ENCODE measurements at regions not wholly inside any gene's neighbourhood (a gene's known extent, or its start where the extent isn't known, plus 50 kb on each side); places are given as distances from the start of the nearest gene placed in this dataset.
"Not testable (repeated sequence)": the region's sequence is repeated elsewhere in the genome, so short reads cannot be mapped to it uniquely, and the experiment has no call there.

GRCh38 chr15:20388161-20388560, 153.4 kb downstream of the GOLGA6L6 start:
- no CpG with 5 or more reads among the region's 3 CpGs for WGBS (ENCODE audit: extremely low coverage, insufficient coverage, low lambda C conversion rate)
- not testable (repeated sequence) for H3K4me2 ChIP-seq (ENCODE audit: low read length); H3K56ac ChIP-seq (ENCODE audit: low read length); H3K27ac ChIP-seq (ENCODE audit: low read depth, low read length); H3K79me2 ChIP-seq (ENCODE audit: control insufficient read depth, insufficient read depth, low read length); H3K9ac ChIP-seq (ENCODE audit: low read length); H2BK120ac ChIP-seq (ENCODE audit: low read depth, low read length); DNase-seq; H4K5ac ChIP-seq (ENCODE audit: low read length); H3K36me3 ChIP-seq (ENCODE audit: control insufficient read depth, insufficient read depth, low read length); H3K79me1 ChIP-seq (ENCODE audit: low read length); H3K4ac ChIP-seq (ENCODE audit: low read depth, low read length); H3K18ac ChIP-seq (ENCODE audit: low read length); H2BK15ac ChIP-seq (replicated peaks; ENCODE audit: low read depth); H3K4me3 ChIP-seq (ENCODE audit: low read length); H3K27me3 ChIP-seq (ENCODE audit: insufficient read depth, low read length, poor library complexity); H4K8ac ChIP-seq (ENCODE audit: low read depth, low read length); H2AK5ac ChIP-seq (ENCODE audit: low read length); H2BK5ac ChIP-seq (ENCODE audit: low read length); H3K23ac ChIP-seq (ENCODE audit: low read length); H3K4me1 ChIP-seq (ENCODE audit: control insufficient read depth, low read depth, low read length)

- Histone ChIP-seq H3K4me1 (ENCODE audit: control insufficient read depth, low read depth, low read length) (no peaks in the 10 kb centered on the region), H3K79me2 (ENCODE audit: control insufficient read depth, insufficient read depth, low read length) (no peaks in the 10 kb centered on the region), H3K9ac (ENCODE audit: low read length) (no peak overlapping the region), H3K18ac (ENCODE audit: low read length) (no peak overlapping the region), H3K36me3 (ENCODE audit: control insufficient read depth, insufficient read depth, low read length) (no peaks in the 10 kb centered on the region), H3K4me3 (ENCODE audit: low read length) (no peak overlapping the region), H2BK120ac (ENCODE audit: low read depth, low read length) (no peak overlapping the region), H3K4me2 (ENCODE audit: low read length) (no peak overlapping the region), H3K79me1 (ENCODE audit: low read length) (no peaks in the 10 kb centered on the region), H4K5ac (ENCODE audit: low read length) (no peak overlapping the region), H3K4ac (ENCODE audit: low read depth, low read length) (no peak overlapping the region), H3K27me3 (ENCODE audit: insufficient read depth, low read length, poor library complexity) (no peaks in the 10 kb centered on the region), H3K56ac (ENCODE audit: low read length) (no peak overlapping the region), H3K27ac (ENCODE audit: low read depth, low read length) (no peak overlapping the region), H4K8ac (ENCODE audit: low read depth, low read length) (no peak overlapping the region), H2AK5ac (ENCODE audit: low read length) (no peak overlapping the region), H3K23ac (ENCODE audit: low read length) (no peak overlapping the region), H2BK15ac (replicated peaks; ENCODE audit: low read depth) (no peak overlapping the region), H2BK5ac (ENCODE audit: low read length) (no peak overlapping the region)
- no peak for DNase-seq
Measured at GRCh38 chr15:20386198-20386597, 155.4 kb downstream of the GOLGA6L6 start.

GRCh38 chr15:20380199-20380598, 161.4 kb downstream of the GOLGA6L6 start:
- WGBS (ENCODE audit: extremely low coverage, insufficient coverage, low lambda C conversion rate) = no CpG with 5 or more reads among the region's 5 CpGs
- H3K4me3 ChIP-seq (ENCODE audit: low read length); H3K4me1 ChIP-seq (ENCODE audit: control insufficient read depth, low read depth, low read length); H2BK5ac ChIP-seq (ENCODE audit: low read length); DNase-seq; H3K56ac ChIP-seq (ENCODE audit: low read length); H3K79me2 ChIP-seq (ENCODE audit: control insufficient read depth, insufficient read depth, low read length); H3K4me2 ChIP-seq (ENCODE audit: low read length); H3K79me1 ChIP-seq (ENCODE audit: low read length); H2BK120ac ChIP-seq (ENCODE audit: low read depth, low read length); H3K9ac ChIP-seq (ENCODE audit: low read length); H4K5ac ChIP-seq (ENCODE audit: low read length); H3K36me3 ChIP-seq (ENCODE audit: control insufficient read depth, insufficient read depth, low read length); H3K23ac ChIP-seq (ENCODE audit: low read length); H3K27me3 ChIP-seq (ENCODE audit: insufficient read depth, low read length, poor library complexity); H2BK15ac ChIP-seq (replicated peaks; ENCODE audit: low read depth); H3K18ac ChIP-seq (ENCODE audit: low read length); H4K8ac ChIP-seq (ENCODE audit: low read depth, low read length); H2AK5ac ChIP-seq (ENCODE audit: low read length); H3K4ac ChIP-seq (ENCODE audit: low read depth, low read length); H3K27ac ChIP-seq (ENCODE audit: low read depth, low read length): not testable (repeated sequence)

GRCh38 chr15:20376872-20377271, 164.7 kb downstream of the GOLGA6L6 start:
- no peaks in the 10 kb centered on the region for H3K27me3 ChIP-seq (ENCODE audit: insufficient read depth, low read length, poor library complexity)
- no peak overlapping the region for H2BK15ac ChIP-seq (replicated peaks; ENCODE audit: low read depth)
- DNase-seq = no peak
- H3K4me1 ChIP-seq (ENCODE audit: control insufficient read depth, low read depth, low read length) = no peaks in the 10 kb centered on the region
- no peak overlapping the region for H2BK120ac ChIP-seq (ENCODE audit: low read depth, low read length)
- H2AK5ac ChIP-seq (ENCODE audit: low read length) = no peak overlapping the region
- no peak overlapping the region for H4K8ac ChIP-seq (ENCODE audit: low read depth, low read length)
- H3K79me1 ChIP-seq (ENCODE audit: low read length) = no peaks in the 10 kb centered on the region
- no peaks in the 10 kb centered on the region for H3K36me3 ChIP-seq (ENCODE audit: control insufficient read depth, insufficient read depth, low read length)
- H3K4ac ChIP-seq (ENCODE audit: low read depth, low read length) = no peak overlapping the region
- H3K4me2 ChIP-seq (ENCODE audit: low read length) = no peak overlapping the region
- no peak overlapping the region for H3K56ac ChIP-seq (ENCODE audit: low read length)
- H3K18ac ChIP-seq (ENCODE audit: low read length) = no peak overlapping the region
- H3K79me2 ChIP-seq (ENCODE audit: control insufficient read depth, insufficient read depth, low read length) = no peaks in the 10 kb centered on the region
- H4K5ac ChIP-seq (ENCODE audit: low read length) = no peak overlapping the region
- no CpG with 5 or more reads among the region's 5 CpGs for WGBS (ENCODE audit: extremely low coverage, insufficient coverage, low lambda C conversion rate)
- H3K4me3 ChIP-seq (ENCODE audit: low read length) = no peak overlapping the region
- no peak overlapping the region for H3K23ac ChIP-seq (ENCODE audit: low read length)
- H2BK5ac ChIP-seq (ENCODE audit: low read length) = no peak overlapping the region
- no peak overlapping the region for H3K9ac ChIP-seq (ENCODE audit: low read length)
- no peak overlapping the region for H3K27ac ChIP-seq (ENCODE audit: low read depth, low read length)

- H3K4me2 ChIP-seq (ENCODE audit: low read length); H4K5ac ChIP-seq (ENCODE audit: low read length); H2BK5ac ChIP-seq (ENCODE audit: low read length); H3K4me3 ChIP-seq (ENCODE audit: low read length); H3K9ac ChIP-seq (ENCODE audit: low read length); H3K23ac ChIP-seq (ENCODE audit: low read length); H2AK5ac ChIP-seq (ENCODE audit: low read length); DNase-seq; H3K4me1 ChIP-seq (ENCODE audit: control insufficient read depth, low read depth, low read length); H2BK15ac ChIP-seq (replicated peaks; ENCODE audit: low read depth); H3K27ac ChIP-seq (ENCODE audit: low read depth, low read length); H3K56ac ChIP-seq (ENCODE audit: low read length); H4K8ac ChIP-seq (ENCODE audit: low read depth, low read length); H3K79me2 ChIP-seq (ENCODE audit: control insufficient read depth, insufficient read depth, low read length); H3K79me1 ChIP-seq (ENCODE audit: low read length); H3K4ac ChIP-seq (ENCODE audit: low read depth, low read length); H3K18ac ChIP-seq (ENCODE audit: low read length); H2BK120ac ChIP-seq (ENCODE audit: low read depth, low read length); H3K27me3 ChIP-seq (ENCODE audit: insufficient read depth, low read length, poor library complexity); H3K36me3 ChIP-seq (ENCODE audit: control insufficient read depth, insufficient read depth, low read length): not testable (repeated sequence)
Measured at GRCh38 chr15:20372416-20372815, 169.2 kb downstream of the GOLGA6L6 start.

- H3K56ac ChIP-seq (ENCODE audit: low read length) = no peak overlapping the region
- no peaks in the 10 kb centered on the region for H3K4me1 ChIP-seq (ENCODE audit: control insufficient read depth, low read depth, low read length)
- no peak overlapping the region for H2BK15ac ChIP-seq (replicated peaks; ENCODE audit: low read depth)
- no peak overlapping the region for H3K27ac ChIP-seq (ENCODE audit: low read depth, low read length)
- H3K23ac ChIP-seq (ENCODE audit: low read length) = no peak overlapping the region
- H3K4ac ChIP-seq (ENCODE audit: low read depth, low read length) = no peak overlapping the region
- H3K18ac ChIP-seq (ENCODE audit: low read length) = no peak overlapping the region
- no peak overlapping the region for H4K8ac ChIP-seq (ENCODE audit: low read depth, low read length)
- H2BK120ac ChIP-seq (ENCODE audit: low read depth, low read length) = no peak overlapping the region
- no peaks in the 10 kb centered on the region for H3K79me2 ChIP-seq (ENCODE audit: control insufficient read depth, insufficient read depth, low read length)
- H2AK5ac ChIP-seq (ENCODE audit: low read length) = no peak overlapping the region
- H3K4me3 ChIP-seq (ENCODE audit: low read length) = no peak overlapping the region
- no peaks in the 10 kb centered on the region for H3K36me3 ChIP-seq (ENCODE audit: control insufficient read depth, insufficient read depth, low read length)
- no peaks in the 10 kb centered on the region for H3K27me3 ChIP-seq (ENCODE audit: insufficient read depth, low read length, poor library complexity)
- H4K5ac ChIP-seq (ENCODE audit: low read length) = no peak overlapping the region
- no peak overlapping the region for H2BK5ac ChIP-seq (ENCODE audit: low read length)
- H3K79me1 ChIP-seq (ENCODE audit: low read length) = no peaks in the 10 kb centered on the region
- no CpG with 5 or more reads among the region's 3 CpGs for WGBS (ENCODE audit: extremely low coverage, insufficient coverage, low lambda C conversion rate)
- DNase-seq = no peak
- no peak overlapping the region for H3K4me2 ChIP-seq (ENCODE audit: low read length)
- H3K9ac ChIP-seq (ENCODE audit: low read length) = no peak overlapping the region
Measured at GRCh38 chr15:20369500-20369899, 172.1 kb downstream of the GOLGA6L6 start.

Data from mesendoderm (in vitro differentiated cells).